B cell (primary cell): ENCODE measurements at regions not wholly inside any gene's neighbourhood (a gene's known extent, or its start where the extent isn't known, plus 50 kb on each side); places are given as distances from the start of the nearest gene placed in this dataset.

ENCODE experiments used
- ATAC-seq: fragments of 200-7000 bp; cut with Tn5 transposase; one replicate; pipeline ENCODE4 v1.10.0; 2021; ENCODE audit warnings: low read depth, mild to moderate bottlenecking, moderate number of reproducible peaks, moderate library complexity
- CTCF ChIA-PET: fragments of 350-600 bp; sonication (Branson Sonifier 250); formaldehyde crosslinking; loops from one replicate; lab custom pipeline; 2021; ENCODE audit warnings: antibody characterized with exemption, inconsistent platforms; lab: Charles Lee
- POLR2A ChIA-PET: fragments of 350-600 bp; sonication (Branson Sonifier 250); formaldehyde crosslinking; loops from one replicate; lab custom pipeline; 2021; ENCODE audit warnings: antibody characterized with exemption; lab: Charles Lee
- DNase-seq: peaks from one replicate; pipeline ENCODE4 v3.0.0; 2013
- H2AFZ ChIP-seq: 2 replicates; pipeline ENCODE4 v1.6.1; 2012; ENCODE audit warnings: mild to moderate bottlenecking, low read depth, low read length; ENCODE audit not compliant: insufficient read depth, poor library complexity, severe bottlenecking
- H3K27ac ChIP-seq, 2 donors: 1 replicate in 1 of 2; 2 replicates in 1 of 2; pipeline ENCODE4 v1.5.1; 2012 to 2013; ENCODE audit warnings: low read length in 2 of 2, mild to moderate bottlenecking in 2 of 2, moderate library complexity in 1 of 2
- H3K27me3 ChIP-seq, 4 experiments: fragments of 200-600 bp in 1 of 4; sonication (generic) in 1 of 4; replicated peaks in 1 of 4; 1 replicate in 2 of 4; 2 replicates in 2 of 4; pipeline versions ENCODE4 v1.6.1 to v1.7.0; 2013 to 2016; ENCODE audit warnings: low read length in 3 of 4, mild to moderate bottlenecking in 2 of 4, mixed read lengths in 1 of 4, moderate library complexity in 1 of 4; ENCODE audit not compliant: insufficient read depth in 4 of 4, control insufficient read depth in 3 of 4; ENCODE audit errors: control extremely low read depth in 1 of 4
- H3K36me3 ChIP-seq, 2 experiments: replicated peaks in 1 of 2; 1 replicate in 1 of 2; 2 replicates in 1 of 2; pipeline versions ENCODE4 v1.6.1 to v1.7.1; 2013; ENCODE audit warnings: low read length in 1 of 2; ENCODE audit not compliant: insufficient read depth in 2 of 2, control insufficient read depth in 1 of 2; ENCODE audit errors: control extremely low read depth in 1 of 2, extremely low read depth in 1 of 2
- H3K4me1 ChIP-seq, 2 donors: fragments of 200-600 bp in 1 of 2; sonication (generic) in 1 of 2; 1 replicate in 1 of 2; 2 replicates in 1 of 2; pipeline versions ENCODE4 v1.5.1 to v1.6.1; 2013 to 2017; ENCODE audit warnings: low read length in 2 of 2; ENCODE audit not compliant: control insufficient read depth in 2 of 2, insufficient read depth in 2 of 2
- H3K4me2 ChIP-seq: replicated peaks from 2 replicates; pipeline ENCODE3; 2012; ENCODE audit warnings: mild to moderate bottlenecking, low read depth, low read length; ENCODE audit not compliant: poor library complexity, severe bottlenecking
- H3K4me3 ChIP-seq, 5 experiments: fragments of 200-600 bp in 1 of 5; sonication (generic) in 1 of 5; 1 replicate in 3 of 5; 2 replicates in 2 of 5; pipeline versions ENCODE4 v1.5.1 to v1.7.0; 2011 to 2016; ENCODE audit warnings: low read length in 4 of 5, mild to moderate bottlenecking in 4 of 5, low read depth in 2 of 5, control low read depth in 1 of 5, moderate library complexity in 1 of 5; ENCODE audit not compliant: insufficient read depth in 1 of 5; ENCODE audit errors: control extremely low read depth in 1 of 5, extremely low read depth in 1 of 5
- H3K79me2 ChIP-seq: fragments of 200-600 bp; sonication (generic); one replicate; pipeline ENCODE4 v1.6.0; 2016; ENCODE audit warnings: low read length; ENCODE audit not compliant: control insufficient read depth, insufficient read depth
- H3K9ac ChIP-seq: fragments of 200-600 bp; sonication (generic); 2 replicates; pipeline ENCODE4 v1.6.1; 2017; ENCODE audit warnings: mild to moderate bottlenecking, low read length, moderate library complexity
- H3K9me3 ChIP-seq, 3 donors: one replicate each; pipeline versions ENCODE4 v1.6.1 to v1.7.1; 2013; ENCODE audit warnings: low read length in 2 of 3; ENCODE audit not compliant: control insufficient read depth in 2 of 3, insufficient read depth in 1 of 3; ENCODE audit errors: control extremely low read depth in 1 of 3
- H4K20me1 ChIP-seq: 2 replicates; pipeline ENCODE4 v1.6.0; 2012; ENCODE audit warnings: mild to moderate bottlenecking, low read length; ENCODE audit not compliant: insufficient read depth, control insufficient read depth, poor library complexity, severe bottlenecking
- H3K27ac Mint-ChIP-seq: one replicate; pipeline ENCODE4 v1.8.0; 2021; ENCODE audit warnings: mixed read lengths
- H3K27me3 Mint-ChIP-seq: one replicate; pipeline ENCODE4 v1.8.0; 2021; ENCODE audit warnings: mixed read lengths
- H3K4me1 Mint-ChIP-seq: one replicate; pipeline ENCODE4 v1.8.0; 2021; ENCODE audit warnings: mixed read lengths
- H3K4me3 Mint-ChIP-seq: one replicate; pipeline ENCODE4 v1.8.0; 2021; ENCODE audit warnings: mixed read lengths
- H3K9me3 Mint-ChIP-seq: one replicate; pipeline ENCODE4 v1.8.0; 2022; ENCODE audit warnings: mixed read lengths; ENCODE audit not compliant: insufficient read depth
- CTCF ChIP-seq: fragments of 200-600 bp; IDR thresholded peaks from one replicate; pipeline ENCODE4 v1.8.0; 2022; ENCODE audit warnings: antibody characterized with exemption, mild to moderate bottlenecking
- EZH2 ChIP-seq: IDR thresholded peaks from 2 replicates; pipeline ENCODE4 v1.6.1; 2012; ENCODE audit warnings: borderline replicate concordance, low read depth, mild to moderate bottlenecking, moderate library complexity, low read length; ENCODE audit not compliant: insufficient read depth, poor library complexity, severe bottlenecking
- WGBS: methylation state at CpG from one replicate; pipeline ENCODE4 v1.1.5; 2013; ENCODE audit warnings: missing lambda C conversion rate; ENCODE audit not compliant: insufficient coverage; 5-methylcytosine and 5-hydroxymethylcytosine counted together
- intact Hi-C: fragments of 100-400 bp; cut with micrococcal nuclease; formaldehyde crosslinking; loops from one replicate; pipeline ENCODE4 v1.10.0; 2022

- TF ChIP-seq EZH2 (no peak), CTCF (no peak)
- H3K4me2 ChIP-seq, result no peak overlapping the region
- no peaks in the 10 kb centered on the region for H3K4me1 ChIP-seq
- Mint-ChIP-seq H3K9me3 (no peaks in the 10 kb centered on the region), H3K4me3 (no peak overlapping the region), H3K27ac (no peak overlapping the region), H3K27me3 (no peaks in the 10 kb centered on the region), H3K4me1 (no peaks in the 10 kb centered on the region)
- WGBS, result 100% methylated on average over 2 of the region's 3 CpGs
- H3K9ac ChIP-seq, result no peak overlapping the region
- H3K27me3 ChIP-seq, result no peaks in the 10 kb centered on the region
- H3K36me3 ChIP-seq, result no peaks in the 10 kb centered on the region
- H2AFZ ChIP-seq, result no peak overlapping the region
- no peak overlapping the region for H3K4me3 ChIP-seq
- ChIA-PET POLR2A (no interaction called here), CTCF (no interaction called here)
- intact Hi-C loops, result no loop called here
- H3K27ac ChIP-seq, result no peak overlapping the region
- DNase-seq, result no peak
- H3K9me3 ChIP-seq, result peaks cover 0 to 8% (median 0%) of the 10 kb centered on the region in 3 donors
- H4K20me1 ChIP-seq, result no peaks in the 10 kb centered on the region
- no peaks in the 10 kb centered on the region for H3K79me2 ChIP-seq
- no peak for ATAC-seq
These were observed 204.2 kb downstream of the AASDHPPT start for GRCh38 chr11:106281455-106282173.

- DNase-seq (no peak), ATAC-seq (no peak)
- intact Hi-C loops, result no loop called here
- H3K9me3 Mint-ChIP-seq, result no peaks in the 10 kb centered on the region
- TF ChIP-seq CTCF (no peak), EZH2 (no peak)
- H3K4me3 ChIP-seq, result no peak overlapping the region
- no peaks in the 10 kb centered on the region for H3K9me3 ChIP-seq
- 30% methylated on average over 1 of the region's 3 CpGs for WGBS
- H3K27me3 Mint-ChIP-seq, result no peaks in the 10 kb centered on the region
- no peak overlapping the region for H3K9ac ChIP-seq
- no peaks in the 10 kb centered on the region for H4K20me1 ChIP-seq
- H3K4me3 Mint-ChIP-seq, result no peak overlapping the region
- POLR2A ChIA-PET, result no interaction called here
- CTCF ChIA-PET, result no interaction called here
- no peak overlapping the region for H3K27ac Mint-ChIP-seq
- H3K4me2 ChIP-seq, result no peak overlapping the region
- no peaks in the 10 kb centered on the region for H3K4me1 Mint-ChIP-seq
- no peak overlapping the region for H3K27ac ChIP-seq
- H3K27me3 ChIP-seq, result no peaks in the 10 kb centered on the region
- H3K79me2 ChIP-seq, result no peaks in the 10 kb centered on the region
- no peaks in the 10 kb centered on the region for H3K4me1 ChIP-seq
- H3K36me3 ChIP-seq, result no peaks in the 10 kb centered on the region
- no peak overlapping the region for H2AFZ ChIP-seq
These were observed 209.5 kb downstream of the AASDHPPT start for GRCh38 chr11:106286881-106287504.
